PC-3 (cell line): ENCODE measurements at regions not wholly inside any gene's neighbourhood (a gene's known extent, or its start where the extent isn't known, plus 50 kb on each side); places are given as distances from the start of the nearest gene placed in this dataset.

Experiments used
- ATAC-seq: fragments of 200-7000 bp; cut with Tn5 transposase; 2 replicates; pipeline ENCODE4 v1.9.1; 2020; ENCODE audit warnings: mild to moderate bottlenecking, moderate library complexity
- BruUV-seq: library from RNA; stranded (reverse); fragments of 400-500 nt; replicated peaks from 2 replicates; lab custom pipeline; 2021; lab: Mats Ljungman, UMichigan
- CTCF ChIA-PET: fragments of 300-600 bp; sonication (Branson Sonifier 250); formaldehyde crosslinking; loops from one replicate; lab custom pipeline; 2022; ENCODE audit warnings: antibody characterized with exemption; lab: Charles Lee
- POLR2A ChIA-PET: fragments of 300-600 bp; sonication (Branson Sonifier 250); formaldehyde crosslinking; loops from one replicate; lab custom pipeline; 2022; ENCODE audit warnings: antibody characterized with exemption; ENCODE audit not compliant: unreplicated experiment; lab: Charles Lee
- DNase-seq: peaks from one replicate; pipeline ENCODE4 v3.0.0-alpha.2; 2015
- H2AFZ ChIP-seq: fragments of 300-600 bp; sonication (generic); 2 replicates; pipeline ENCODE4 v1.6.0; 2016; ENCODE audit warnings: antibody characterized with exemption, low read length
- H3F3A ChIP-seq: fragments of 300-600 bp; sonication (generic); one replicate; pipeline ENCODE4 v1.6.0; 2017; ENCODE audit warnings: antibody characterized with exemption, low read length, control low read depth, mild to moderate bottlenecking; ENCODE audit not compliant: unreplicated experiment
- H3K27ac ChIP-seq: fragments of 300-600 bp; sonication (generic); 2 replicates; pipeline ENCODE4 v1.5.1; 2016; ENCODE audit warnings: mild to moderate bottlenecking, low read length
- H3K27me3 ChIP-seq: fragments of 300-600 bp; sonication (generic); 2 replicates; pipeline ENCODE4 v1.6.1; 2016; ENCODE audit warnings: low read length, mixed read lengths
- H3K36me3 ChIP-seq: fragments of 300-600 bp; sonication (generic); 2 replicates; pipeline ENCODE4 v1.6.1; 2016; ENCODE audit warnings: low read depth, mixed run types, low read length, mixed read lengths
- H3K4me1 ChIP-seq: fragments of 300-600 bp; sonication (generic); 2 replicates; pipeline ENCODE4 v1.5.1; 2016; ENCODE audit warnings: low read length; ENCODE audit not compliant: insufficient read depth
- H3K4me2 ChIP-seq: fragments of 300-600 bp; sonication (generic); 2 replicates; pipeline ENCODE4 v1.6.0; 2016; ENCODE audit warnings: low read length
- H3K4me3 ChIP-seq: fragments of 300-600 bp; sonication (generic); 2 replicates; pipeline ENCODE4 v1.5.1; 2016; ENCODE audit warnings: mild to moderate bottlenecking, low read length, mixed read lengths
- H3K79me2 ChIP-seq: fragments of 300-600 bp; sonication (generic); 2 replicates; pipeline ENCODE4 v1.6.1; 2017; ENCODE audit warnings: low read length, mixed read lengths
- H3K9ac ChIP-seq: fragments of 300-600 bp; sonication (generic); 2 replicates; pipeline ENCODE4 v1.6.0; 2016; ENCODE audit warnings: mild to moderate bottlenecking, low read length
- H3K9me2 ChIP-seq: fragments of 300-600 bp; sonication (generic); replicated peaks from 2 replicates; pipeline ENCODE4 v1.6.1; 2016; ENCODE audit warnings: mixed run types, low read length, mixed read lengths
- H3K9me3 ChIP-seq: fragments of 300-600 bp; sonication (generic); 2 replicates; pipeline ENCODE4 v1.6.1; 2016; ENCODE audit warnings: low read length, mixed read lengths
- H4K20me1 ChIP-seq: fragments of 300-600 bp; sonication (generic); 2 replicates; pipeline ENCODE4 v1.6.1; 2016; ENCODE audit warnings: low read length, mixed read lengths
- CTCF ChIP-seq: fragments of 300-600 bp; sonication (generic); conservative IDR thresholded peaks from 2 replicates; pipeline ENCODE4 v1.5.1; 2017; ENCODE audit warnings: antibody characterized with exemption, low read depth, mild to moderate bottlenecking, low read length
- EZH2 ChIP-seq: fragments of 300-600 bp; sonication (generic); IDR thresholded peaks from one replicate; pipeline ENCODE4 v1.6.1; 2017; ENCODE audit warnings: antibody characterized with exemption, mild to moderate bottlenecking, low read length; ENCODE audit not compliant: unreplicated experiment
- EZH2phosphoT487 ChIP-seq: fragments of 300-600 bp; sonication (generic); IDR thresholded peaks from 2 replicates; pipeline ENCODE4 v1.6.1; 2018; ENCODE audit warnings: mild to moderate bottlenecking, antibody characterized with exemption, low read length, borderline replicate concordance
- intact Hi-C: fragments of 100-400 bp; cut with micrococcal nuclease; formaldehyde crosslinking; loops from 2 replicates; pipeline ENCODE4 v1.9.0; 2023

GRCh38 chr11:11075515-11076171, 217.8 kb upstream of the ZBED5 start:
- ATAC-seq = no peak
- ChIA-PET CTCF (no interaction called here), POLR2A (no interaction called here)

GRCh38 chr11:11074686-11075335, 217.0 kb upstream of the ZBED5 start:
- H3K27me3 ChIP-seq = 0 out of 2 replicates have a peak, but pooled peaks cover 1% of the 10 kb centered on the region
- no TSS peak for BruUV-seq
- intact Hi-C loops = loop anchor here (5.0 kb wide), 1 partner anchor 143 kb away; no protein-coding TSS in a partner anchor
- H3K9ac ChIP-seq = no peak overlapping the region
- no peaks in the 10 kb centered on the region for H3K9me2 ChIP-seq
- no peaks in the 10 kb centered on the region for H4K20me1 ChIP-seq
- peaks cover 5% of the 10 kb centered on the region; the same call in 1 of the 2 replicates for H3K4me1 ChIP-seq
- POLR2A ChIA-PET = no interaction called here
- no peak overlapping the region for H3K4me2 ChIP-seq
- H3K27ac ChIP-seq = no peak overlapping the region
- DNase-seq (no peak), ATAC-seq (no peak)
- no peak overlapping the region for H3K4me3 ChIP-seq
- no peaks in the 10 kb centered on the region for H3K79me2 ChIP-seq
- H2AFZ ChIP-seq = no peak overlapping the region
- no peaks in the 10 kb centered on the region for H3K9me3 ChIP-seq
- H3F3A ChIP-seq = no peaks in the 10 kb centered on the region
- CTCF ChIA-PET = no interaction called here
- H3K36me3 ChIP-seq = no peaks in the 10 kb centered on the region
- no peak for TF ChIP-seq EZH2
- TF ChIP-seq CTCF = no peak
- no peak for TF ChIP-seq EZH2phosphoT487

More at GRCh38 chr11:11075515-11076171, 217.8 kb upstream of the ZBED5 start:
- H3K27me3 ChIP-seq = peaks cover 9% of the 10 kb centered on the region; the same call in 1 of the 2 replicates
- peaks cover 5% of the 10 kb centered on the region; the same call in 1 of the 2 replicates for H3K4me1 ChIP-seq
- intact Hi-C loops = loop anchor here (5.0 kb wide), 1 partner anchor 143 kb away; no protein-coding TSS in a partner anchor
- no peak overlapping the region for H3K4me2 ChIP-seq
- no peaks in the 10 kb centered on the region for H3F3A ChIP-seq
- peak; percentile 17 for DNase-seq
- no peaks in the 10 kb centered on the region for H3K79me2 ChIP-seq
- TF ChIP-seq CTCF (peak; percentile 17; the same call in 1 of the 2 replicates), EZH2 (no peak), EZH2phosphoT487 (no peak)
- H4K20me1 ChIP-seq = no peaks in the 10 kb centered on the region
- no TSS peak for BruUV-seq
- H3K27ac ChIP-seq = no peak overlapping the region
- H3K9ac ChIP-seq = no peak overlapping the region
- H3K36me3 ChIP-seq = no peaks in the 10 kb centered on the region
- no peak overlapping the region for H2AFZ ChIP-seq
- H3K9me2 ChIP-seq = no peaks in the 10 kb centered on the region
- H3K9me3 ChIP-seq = no peaks in the 10 kb centered on the region
- H3K4me3 ChIP-seq = no peak overlapping the region
